AG20443 (cell line): ENCODE measurements at regions not wholly inside any gene's neighbourhood (a gene's known extent, or its start where the extent isn't known, plus 50 kb on each side); places are given as distances from the start of the nearest gene placed in this dataset.

ENCODE experiments used
- DNase-seq: peaks from one replicate; pipeline ENCODE4 v3.0.0; 2012; ENCODE audit warnings: low spot score, mixed read lengths

DNA sequence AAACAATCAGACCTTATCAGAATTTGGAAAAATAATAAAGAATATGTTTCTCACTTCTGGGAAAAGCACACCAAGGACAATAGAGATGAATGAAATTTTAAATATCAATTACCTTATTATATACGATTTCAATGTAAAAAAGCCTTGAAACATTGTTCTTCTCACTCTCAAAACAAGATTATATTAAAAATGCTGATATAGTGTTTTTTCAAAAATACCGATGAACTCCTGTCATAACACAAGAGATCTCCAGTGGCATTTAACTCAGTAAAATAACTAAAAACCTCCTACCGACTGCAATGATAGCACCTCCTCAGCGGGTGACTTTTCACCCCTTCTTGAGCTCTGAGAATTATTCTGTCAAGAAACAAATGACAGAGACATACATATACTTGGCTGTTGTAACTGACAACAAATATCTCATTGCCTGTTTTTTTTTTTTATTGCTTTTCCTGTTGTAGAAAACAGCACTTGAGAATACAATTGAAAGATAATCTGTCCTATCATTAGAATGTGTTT lies 1237.3 kb downstream of the C4orf33 start:
- no peak for DNase-seq

DNA sequence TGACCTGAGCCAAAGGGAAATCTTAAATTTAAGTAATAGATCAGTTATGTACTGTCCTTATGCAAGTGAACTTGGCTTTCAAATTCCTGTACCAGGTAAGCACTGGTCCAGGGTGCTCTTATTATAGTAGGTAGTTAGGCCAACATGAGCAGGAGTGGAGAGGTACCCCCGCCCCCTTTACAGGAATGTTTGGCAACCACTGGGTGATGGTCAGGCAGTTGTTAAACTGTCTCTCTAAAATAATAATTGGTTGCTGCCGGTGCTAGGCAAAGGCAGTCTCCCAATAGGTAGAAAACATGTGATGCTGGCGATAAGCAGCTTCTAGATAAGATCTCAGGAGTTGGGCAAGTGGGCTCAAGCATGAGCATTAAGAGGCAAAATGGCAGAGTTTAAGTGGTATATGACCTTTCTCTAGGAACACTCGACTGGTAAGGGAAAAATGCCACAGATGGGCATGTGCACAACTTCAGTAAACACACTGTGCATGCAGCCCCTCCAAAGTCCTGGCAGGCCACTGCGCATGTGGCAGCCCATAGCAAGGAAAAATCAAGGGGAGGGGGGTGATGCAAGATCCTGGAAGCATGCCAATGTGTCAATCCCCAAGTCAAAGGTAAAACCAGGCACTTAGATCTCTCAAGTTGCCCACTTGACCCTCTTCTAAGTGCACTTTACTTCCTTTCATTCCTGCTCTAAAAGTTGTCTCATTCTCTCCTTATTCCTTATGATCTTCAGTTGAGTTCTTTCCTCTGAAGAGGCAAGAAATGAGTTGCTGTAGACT lies 1239.7 kb downstream of the C4orf33 start:
- DNase-seq: no peak

DNA sequence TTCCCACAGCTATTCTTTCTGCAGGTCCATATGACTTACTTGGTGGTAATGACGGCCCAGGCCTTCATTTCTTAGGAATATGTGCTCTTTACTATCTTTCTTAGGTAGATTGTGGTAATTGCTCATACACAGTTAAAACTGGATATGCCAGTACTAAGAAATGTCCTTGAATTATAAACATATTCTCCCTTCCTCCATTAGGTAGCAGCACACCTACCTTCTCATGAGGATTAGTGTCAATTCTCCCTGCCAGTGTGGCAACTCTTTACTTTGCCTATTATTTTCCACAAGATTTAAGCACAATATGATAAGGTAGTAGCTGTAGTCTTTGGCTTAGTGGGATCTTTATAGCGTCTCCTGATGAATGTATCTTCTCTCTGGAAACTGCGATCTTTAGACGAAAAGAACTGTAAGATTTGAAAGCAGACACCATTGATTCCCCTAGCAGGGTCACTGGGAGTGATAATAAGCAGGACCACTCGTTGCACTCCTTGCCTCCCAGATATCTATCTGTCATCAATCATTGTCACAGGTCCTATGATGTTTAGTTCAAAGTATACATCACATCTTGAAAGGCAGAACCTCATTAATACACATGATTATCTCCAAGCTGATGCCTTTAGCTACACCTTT lies 1240.7 kb downstream of the C4orf33 start:
- DNase-seq: peak; percentile 14

DNA sequence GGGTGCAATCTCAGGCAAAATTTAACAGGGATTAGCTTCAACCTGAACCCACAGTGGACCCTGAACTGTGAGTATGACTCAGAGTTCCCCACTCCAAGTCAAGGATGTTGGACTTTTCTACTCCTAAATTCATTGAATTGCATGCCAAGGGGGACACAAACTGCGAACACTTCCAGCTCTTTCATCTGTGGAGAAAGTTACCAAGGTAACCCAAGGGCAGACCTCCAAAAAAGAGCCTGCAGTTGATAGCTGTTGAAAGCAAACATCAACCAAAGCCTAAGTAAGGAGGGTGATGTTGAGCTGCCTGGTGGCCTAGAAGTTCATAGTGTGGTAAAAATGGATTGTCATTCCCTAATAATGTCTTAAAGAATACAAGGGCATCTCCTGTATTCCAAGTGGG lies 1242.9 kb downstream of the C4orf33 start:
- DNase-seq: no peak

DNA sequence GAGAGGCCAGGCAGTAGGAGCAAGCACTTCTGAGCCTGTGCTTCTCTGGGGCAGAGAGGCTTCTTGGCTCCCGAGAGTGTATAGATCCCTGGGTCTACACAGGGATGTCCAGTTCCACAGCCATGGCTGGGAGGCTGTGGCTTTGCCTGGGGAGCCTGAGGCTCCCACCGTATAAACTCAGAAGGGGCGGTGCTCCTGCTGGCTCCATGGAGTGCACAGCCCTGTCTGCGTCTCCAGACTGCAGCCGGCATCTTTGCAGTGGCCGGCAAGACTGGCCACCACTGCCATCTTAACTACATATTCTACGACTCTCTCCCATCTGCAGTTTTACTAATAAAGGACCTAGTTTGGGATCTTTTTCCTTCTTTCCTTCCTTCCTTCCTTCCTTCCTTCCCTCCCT lies 1253.8 kb downstream of the C4orf33 start:
- no peak for DNase-seq

DNA sequence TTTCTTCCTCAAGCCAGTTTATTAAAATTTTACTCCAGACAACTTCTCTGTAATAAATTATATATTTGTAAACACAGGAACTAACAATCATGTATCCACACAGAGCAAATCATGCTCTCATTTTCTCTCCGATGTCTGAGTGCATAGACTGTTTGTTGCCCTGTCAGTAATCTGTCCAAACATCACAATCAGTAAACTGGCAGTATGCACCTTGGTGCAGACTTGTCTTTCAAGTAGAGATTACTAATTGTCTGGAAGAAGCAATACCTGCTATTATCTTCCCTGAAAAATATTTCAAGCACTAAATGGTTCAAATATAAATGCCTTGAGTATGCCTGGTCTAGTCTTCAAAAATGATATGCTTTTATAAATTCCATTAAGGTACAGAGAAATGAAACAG lies 1260.9 kb downstream of the C4orf33 start:
- DNase-seq: no peak

DNA sequence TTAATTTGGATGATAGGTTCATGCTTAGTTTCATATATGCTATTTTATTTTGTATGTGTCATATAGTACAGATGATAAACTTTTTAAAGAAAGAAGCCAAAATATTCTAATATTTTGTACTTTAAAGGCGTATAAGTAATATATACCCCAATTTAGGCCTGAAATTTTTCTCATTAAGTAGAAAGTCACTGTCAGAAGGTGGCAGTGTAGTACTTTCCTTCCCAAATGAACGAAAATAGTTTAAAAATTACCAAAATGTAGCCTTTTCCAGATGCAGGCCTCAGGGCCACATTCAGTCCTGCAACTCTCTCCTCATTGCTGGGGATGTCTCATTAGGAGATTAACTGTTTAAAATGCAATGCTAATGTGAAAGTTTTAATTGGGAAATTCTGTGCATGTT lies 1263.6 kb downstream of the C4orf33 start:
- peak; percentile 9 for DNase-seq

DNA sequence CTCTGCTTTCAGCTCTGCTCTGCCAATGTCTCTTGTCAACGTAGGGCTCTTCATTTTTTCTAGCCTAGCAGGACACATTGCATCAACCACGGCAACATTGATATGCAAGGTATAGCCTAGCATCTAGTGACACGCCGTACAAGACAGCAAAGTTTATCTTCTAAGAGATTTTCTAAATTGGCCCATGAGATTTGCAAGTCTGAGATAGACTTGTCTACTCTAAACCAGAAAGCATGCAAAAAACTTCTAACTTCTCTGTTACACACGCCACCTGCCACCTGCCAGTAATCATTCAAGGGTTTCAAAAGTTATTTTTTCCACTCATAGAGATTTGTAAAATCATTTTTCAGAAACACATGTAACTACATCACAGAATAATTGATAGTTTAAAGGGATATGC lies 1265.7 kb downstream of the C4orf33 start:
- no peak for DNase-seq

DNA sequence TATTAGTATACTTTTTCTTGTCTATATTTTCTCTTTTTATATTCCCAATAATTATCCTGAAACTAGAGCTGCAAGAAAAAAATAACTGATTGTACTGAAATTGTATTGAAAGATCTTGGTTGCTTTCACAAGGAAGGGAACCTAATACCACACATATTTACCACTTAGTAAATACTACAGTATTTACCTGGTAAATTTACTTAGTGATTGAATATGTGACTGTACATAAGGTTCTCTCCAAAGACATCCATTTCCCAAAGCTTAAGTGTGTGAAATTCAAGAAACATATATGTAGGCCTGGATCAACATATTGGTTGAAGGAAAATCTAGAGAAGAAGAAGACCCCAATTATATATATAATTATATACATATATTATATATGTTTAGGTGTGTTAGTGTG lies 1272.7 kb downstream of the C4orf33 start:
- DNase-seq: no peak

DNA sequence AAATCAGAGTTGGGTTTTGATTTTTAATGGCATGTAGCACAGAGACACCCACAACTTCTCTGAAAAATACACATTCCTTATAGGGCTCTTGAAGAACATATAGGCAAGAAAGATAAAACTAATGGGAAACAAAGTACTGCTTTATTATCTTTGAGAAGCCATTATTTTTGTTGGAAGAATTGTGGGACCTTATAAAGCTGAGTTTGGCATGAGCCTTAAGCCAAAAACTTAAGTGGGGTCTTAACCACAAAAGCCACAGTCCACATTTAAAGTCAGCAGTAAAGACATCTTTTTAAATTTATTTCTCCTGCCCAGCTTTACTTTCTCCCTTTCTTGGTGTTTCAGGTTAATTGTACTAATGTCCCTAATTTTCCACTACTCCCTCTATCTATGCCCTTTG lies 1297.3 kb downstream of the C4orf33 start:
- no peak for DNase-seq

DNA sequence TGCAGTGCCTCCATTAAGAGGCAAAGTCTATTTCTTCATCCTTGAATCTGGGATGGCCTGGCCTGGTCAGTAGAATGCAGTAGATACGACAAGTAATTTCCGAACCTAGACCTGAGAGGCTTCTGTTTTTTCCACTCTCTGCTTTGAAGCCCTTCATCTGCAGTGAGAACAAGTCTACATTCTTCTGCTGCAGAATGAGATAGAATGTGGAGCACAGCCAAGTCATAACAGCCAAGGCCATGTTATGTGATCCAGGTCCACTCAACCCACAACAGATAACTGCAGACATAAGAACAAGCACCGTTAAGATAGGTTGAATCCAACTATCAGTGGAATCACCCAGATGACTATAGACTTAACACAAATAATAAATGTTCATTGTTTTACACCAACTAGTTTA lies 1297.7 kb downstream of the C4orf33 start:
- DNase-seq: no peak

DNA sequence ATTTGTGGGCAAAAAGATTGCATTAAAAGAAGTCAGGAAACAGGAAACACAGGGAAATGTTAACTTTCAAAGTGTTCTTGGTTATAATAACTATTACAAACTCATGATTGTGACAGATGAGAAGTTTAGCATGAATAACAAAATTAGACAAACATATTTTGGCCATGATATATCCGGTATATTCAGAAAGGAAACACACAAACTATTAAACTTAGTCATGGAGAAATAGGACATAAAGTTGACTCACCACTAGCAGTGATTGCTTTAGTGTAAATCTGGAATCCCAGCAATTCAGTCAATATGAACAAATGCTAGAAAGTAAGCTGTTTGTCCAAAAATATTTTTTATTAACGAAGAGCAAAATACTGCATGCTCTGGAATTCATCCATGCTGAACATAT lies 1299.9 kb downstream of the C4orf33 start:
- no peak for DNase-seq

DNA sequence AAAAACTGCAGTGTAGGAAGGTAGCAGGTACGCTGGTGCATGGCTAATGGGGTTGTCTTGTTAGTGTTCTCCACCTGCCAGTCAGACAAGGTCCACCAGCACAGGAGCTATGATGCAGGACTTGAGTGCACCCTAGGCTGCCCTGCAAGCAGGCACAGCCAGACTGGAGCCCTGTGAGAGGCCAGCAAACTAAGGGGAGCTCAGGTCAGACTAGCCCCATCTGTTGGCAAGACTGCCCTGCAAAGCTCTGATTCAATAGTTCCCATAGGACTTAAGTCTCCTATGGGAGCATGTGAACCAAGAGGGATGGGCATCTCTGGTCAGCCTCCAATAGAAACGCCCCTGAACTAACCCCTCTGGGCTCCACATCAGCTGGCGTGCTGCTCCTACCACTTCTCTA lies 1307.3 kb downstream of the C4orf33 start:
- DNase-seq: no peak

DNA sequence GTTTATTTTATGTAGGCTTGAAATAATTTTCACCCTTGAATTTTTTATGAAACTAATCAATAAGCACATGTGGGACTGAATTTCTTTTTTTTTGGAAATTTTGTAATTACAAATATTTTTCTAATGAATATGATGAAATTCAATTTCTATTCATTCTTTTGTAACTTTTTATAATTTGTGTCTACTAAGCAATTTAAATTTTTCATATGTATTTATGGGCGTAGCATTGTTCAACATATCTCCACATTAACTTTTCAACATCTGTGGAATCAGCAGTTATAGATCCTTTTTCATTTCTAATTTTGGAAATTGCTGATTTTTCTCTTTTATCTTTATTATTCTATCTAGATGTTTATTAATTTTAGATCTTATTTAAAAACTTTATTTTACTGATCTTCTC lies 1320.3 kb downstream of the C4orf33 start:
- no peak for DNase-seq

DNA sequence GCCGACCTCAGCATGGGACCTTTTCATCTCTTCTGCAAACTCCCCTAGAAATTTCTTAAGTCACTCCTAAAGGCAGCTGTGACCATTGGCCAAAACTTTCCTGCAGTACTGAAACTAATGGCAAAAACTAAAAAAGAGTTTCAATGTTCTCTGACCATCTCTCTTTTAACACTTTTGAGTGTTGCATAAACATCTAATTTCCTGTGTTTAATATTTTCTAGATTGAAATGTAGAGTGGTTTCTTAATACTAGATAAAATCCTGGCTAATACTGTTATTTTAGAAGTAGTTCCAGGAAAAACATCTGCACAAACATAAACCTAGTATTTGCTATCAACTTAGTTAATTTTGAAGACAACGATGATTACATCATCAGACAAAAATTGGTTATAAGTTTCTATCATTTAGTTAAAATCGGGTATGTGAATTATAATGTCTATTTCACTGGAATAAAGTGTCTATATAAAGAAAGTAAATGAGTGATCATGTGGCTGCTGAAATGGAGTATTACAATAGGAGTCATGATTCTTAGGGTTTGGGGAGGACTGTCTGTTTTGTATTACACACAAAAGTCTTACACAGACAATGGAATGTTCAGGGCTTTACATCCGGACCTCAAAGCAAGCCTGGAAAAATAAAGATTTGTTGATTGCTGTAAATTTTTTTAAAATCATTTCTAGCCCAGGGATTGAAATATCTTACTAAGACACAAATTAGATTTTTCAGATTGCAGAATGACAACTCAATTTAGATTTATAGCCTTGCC lies 1323.4 kb downstream of the C4orf33 start:
- no peak for DNase-seq

DNA sequence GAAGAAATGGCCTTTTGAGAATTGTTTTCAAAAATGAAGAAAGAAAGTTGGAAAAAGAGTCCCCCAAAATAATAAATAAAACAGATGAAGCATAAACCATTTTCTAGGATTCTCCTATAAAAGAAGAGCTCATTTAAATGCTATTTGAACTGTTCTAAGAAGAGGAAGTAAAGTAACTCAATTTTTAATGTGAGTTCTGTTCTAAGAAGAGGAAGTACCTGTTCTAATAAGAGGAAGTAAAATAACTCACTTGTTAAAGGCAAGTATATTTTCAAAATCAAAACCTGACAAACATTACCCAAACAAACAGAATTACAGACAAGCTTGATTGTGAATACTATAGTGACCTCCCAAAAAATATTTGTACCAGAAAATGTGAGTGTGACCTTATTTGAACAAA lies 1326.3 kb downstream of the C4orf33 start:
- no peak for DNase-seq

DNA sequence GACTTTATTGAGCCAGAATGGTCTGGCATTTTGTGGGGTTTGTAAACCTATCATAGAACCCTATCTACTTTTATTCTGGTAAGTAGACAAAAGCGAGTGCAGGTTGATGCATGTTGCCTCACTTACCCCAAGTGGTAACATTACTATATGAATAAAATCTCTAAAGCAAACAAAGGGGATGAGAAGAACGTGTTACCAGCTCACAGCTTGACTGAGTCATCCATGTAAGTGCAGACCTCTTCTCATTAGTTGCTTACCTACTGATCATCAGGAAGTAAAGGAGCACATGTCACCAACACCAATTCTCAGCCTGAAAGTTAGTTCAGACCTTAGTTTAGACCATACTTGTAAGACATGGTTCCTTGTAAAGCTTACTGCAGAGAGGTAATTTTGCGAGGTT lies 1328.3 kb downstream of the C4orf33 start:
- no peak for DNase-seq

DNA sequence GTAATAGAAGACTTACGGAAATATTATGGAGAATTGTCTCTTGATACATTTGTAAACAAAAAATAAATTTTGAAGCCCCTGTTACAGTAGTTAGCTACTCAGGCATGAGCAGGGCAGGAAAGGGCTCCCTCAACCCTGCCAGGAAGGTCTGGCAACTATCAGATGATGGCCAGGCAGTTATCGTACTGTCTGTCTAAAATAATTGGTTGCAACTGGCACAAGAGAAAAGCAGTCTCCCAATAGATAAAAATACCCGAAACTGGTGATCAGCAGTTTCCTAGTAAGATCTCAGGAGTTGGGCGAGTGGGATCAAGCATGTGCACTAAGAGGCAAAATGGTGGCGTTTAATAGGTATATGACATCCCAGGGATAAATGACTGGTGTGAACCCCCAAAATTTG lies 1336.3 kb downstream of the C4orf33 start:
- DNase-seq: no peak

DNA sequence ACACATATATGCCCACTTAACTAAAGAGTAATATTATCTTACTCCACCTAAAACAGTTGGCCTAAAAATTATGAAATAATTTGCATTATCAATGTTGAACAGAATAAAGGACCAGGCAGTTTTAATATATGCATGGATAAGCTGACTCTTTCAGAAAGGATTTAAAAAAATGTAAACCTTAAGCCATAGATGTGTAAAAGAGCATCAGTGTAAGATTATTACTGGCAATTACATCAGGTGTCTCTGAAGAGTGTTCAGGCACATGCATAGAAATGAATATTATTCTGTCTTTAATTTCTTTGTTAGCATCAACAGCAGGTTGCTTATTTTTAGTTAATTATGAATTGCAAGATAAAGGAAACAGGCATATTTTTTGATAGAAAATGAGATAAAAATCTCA lies 1353.8 kb downstream of the C4orf33 start:
- DNase-seq: no peak

DNA sequence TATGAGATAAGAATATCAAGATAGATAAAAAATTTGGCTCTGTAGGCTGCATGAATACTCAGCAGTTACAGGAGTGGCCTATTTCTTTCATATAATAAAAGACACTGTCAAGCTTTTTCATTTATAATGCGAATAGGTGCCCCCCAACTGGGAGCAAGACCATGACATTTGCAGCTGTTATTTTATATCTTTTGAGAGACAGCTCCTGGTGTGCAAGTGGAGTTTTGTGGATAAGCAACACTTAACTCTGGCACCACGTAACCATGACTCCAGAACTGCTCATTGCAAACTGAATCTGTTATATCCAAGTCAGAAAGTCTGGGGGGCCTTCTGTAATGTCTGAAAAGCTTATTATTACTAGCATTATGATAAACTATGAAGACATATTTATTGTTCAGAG lies 1372.4 kb downstream of the C4orf33 start:
- no peak for DNase-seq

DNA sequence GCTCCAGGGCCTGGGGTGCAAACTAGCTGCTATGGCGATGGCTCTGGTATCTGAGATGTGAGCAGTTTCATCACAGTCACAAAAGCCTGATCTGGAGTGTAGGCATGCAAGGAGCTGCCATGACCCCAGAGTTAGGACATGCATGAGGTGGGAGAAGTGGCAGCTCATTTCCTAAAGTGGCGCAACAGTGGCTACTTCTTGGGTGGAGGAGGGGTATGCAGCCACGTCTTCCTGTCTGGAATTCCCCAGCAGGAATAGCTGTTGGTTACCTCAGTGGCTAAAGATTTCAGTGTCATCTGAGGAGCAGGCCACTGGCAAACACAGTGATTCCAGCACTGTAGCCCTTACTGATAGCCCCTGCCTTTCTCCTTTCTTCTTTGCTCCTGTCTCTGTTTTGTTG lies 1382.5 kb downstream of the C4orf33 start:
- peak; percentile 4 for DNase-seq

DNA sequence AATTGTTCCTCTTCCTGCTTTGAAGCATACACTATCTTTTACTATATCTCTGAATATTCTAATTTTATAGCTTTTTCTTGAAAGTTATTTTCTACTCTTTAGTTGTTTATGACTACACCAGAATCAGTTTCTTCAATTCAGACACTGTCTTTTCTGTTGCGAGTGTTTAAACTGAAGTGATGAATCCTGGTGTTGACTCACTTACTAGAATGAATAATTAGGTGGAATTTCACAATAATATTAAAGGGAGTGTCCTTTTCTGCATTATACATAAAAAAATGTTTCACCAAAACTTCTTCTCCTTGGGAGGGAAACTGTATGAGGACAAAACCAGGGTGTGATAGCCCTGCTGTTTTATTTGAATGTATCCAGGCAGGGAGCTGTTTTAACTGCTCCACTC lies 1383.1 kb downstream of the C4orf33 start:
- DNase-seq: no peak

DNA sequence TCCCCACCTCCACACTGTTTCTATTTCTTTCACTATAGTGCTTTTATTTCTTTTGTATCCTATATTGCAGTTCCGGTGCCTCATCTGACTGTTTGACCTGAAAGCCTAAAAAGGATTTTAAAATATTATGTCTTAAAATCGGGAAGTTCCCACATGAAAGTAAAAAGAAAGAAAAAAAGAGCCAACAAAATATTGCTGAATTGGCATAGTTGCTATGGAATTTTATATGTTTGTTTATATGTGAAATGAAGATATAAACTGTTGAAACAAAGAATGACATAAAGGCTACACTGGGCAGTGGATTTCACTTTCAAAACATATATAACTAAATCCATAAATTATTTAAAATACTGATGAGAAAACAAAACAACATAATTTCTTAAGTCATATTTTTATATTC lies 1383.7 kb downstream of the C4orf33 start:
- DNase-seq: no peak
